ENCODE measurements at regions not wholly inside any gene's neighbourhood (a gene's known extent, or its start where the extent isn't known, plus 50 kb on each side); places are given as distances from the start of the nearest gene placed in this dataset.

DNA sequence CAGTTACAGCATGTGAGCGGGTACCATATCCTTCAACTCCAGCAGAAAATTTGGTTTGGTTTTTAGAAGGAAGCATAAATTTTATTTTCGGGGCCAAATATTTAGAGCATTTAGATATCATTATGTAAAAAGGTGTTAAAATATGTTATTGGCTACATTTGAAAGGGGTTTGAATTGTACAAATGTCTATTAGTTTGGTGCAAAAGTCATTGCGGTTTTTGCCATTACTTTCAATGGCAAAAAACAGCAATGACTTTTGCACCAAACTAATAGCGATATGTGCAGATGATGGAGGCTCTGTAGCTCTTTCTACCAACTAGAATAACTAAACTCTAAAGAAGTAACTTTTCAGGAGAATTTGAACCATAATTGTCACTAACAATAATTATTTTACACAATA, 1666.2 kb upstream of the SLC39A10 start:
- intact Hi-C loops (cut with DNase I): no loop called here
- DNase-seq (ENCODE audit: low spot score): no peak

DNA sequence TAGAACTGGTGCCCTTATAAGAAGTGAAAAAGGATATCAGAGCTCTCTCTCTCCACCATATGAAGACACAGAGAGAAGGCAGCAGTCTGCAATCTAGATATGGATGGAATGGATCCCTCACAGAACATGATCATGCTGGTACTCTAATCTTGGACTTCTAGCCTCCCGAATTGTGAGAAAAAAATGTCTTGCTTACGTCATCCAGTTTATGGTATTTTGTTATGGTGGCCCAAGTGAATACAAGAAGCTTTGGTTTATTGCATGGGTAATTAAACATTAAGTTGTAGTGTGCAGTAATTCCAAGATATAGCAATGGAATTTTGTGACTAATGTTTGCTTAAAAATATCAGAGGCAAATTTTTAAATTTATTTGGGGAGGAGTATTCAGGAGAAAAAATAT, 1667.4 kb upstream of the SLC39A10 start:
- intact Hi-C loops (cut with DNase I): no loop called here
- no peak for DNase-seq (ENCODE audit: low spot score)

- DNase-seq (ENCODE audit: low spot score): no peak
- intact Hi-C loops (cut with DNase I): no loop called here
Measured at GRCh38 chr2:193988784-193989183, 1668.2 kb upstream of the SLC39A10 start.

DNA sequence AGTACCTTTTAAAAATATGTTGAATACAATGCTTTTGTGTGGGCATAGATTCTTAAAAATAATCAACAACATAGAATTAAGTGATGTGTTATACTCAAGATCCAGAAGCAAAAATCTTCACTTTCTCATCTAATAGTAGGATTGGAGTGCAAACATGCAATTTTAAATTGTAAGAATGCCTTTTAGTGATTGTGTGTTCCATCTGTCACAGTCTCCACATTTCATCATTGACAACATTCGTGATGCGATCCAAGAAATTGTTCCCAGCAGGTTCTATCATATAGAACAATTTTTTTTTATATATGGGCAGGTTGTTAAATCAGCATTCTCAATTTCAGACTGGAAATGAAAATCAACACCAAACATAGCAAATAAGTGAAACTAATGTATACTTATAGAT, 1671.8 kb upstream of the SLC39A10 start:
- DNase-seq (ENCODE audit: low spot score): no peak
- intact Hi-C loops (cut with DNase I): no loop called here

- DNase-seq (ENCODE audit: low spot score): no peak
- intact Hi-C loops (cut with DNase I): no loop called here
Measured at GRCh38 chr2:193980599-193980998, 1676.4 kb upstream of the SLC39A10 start.

DNA sequence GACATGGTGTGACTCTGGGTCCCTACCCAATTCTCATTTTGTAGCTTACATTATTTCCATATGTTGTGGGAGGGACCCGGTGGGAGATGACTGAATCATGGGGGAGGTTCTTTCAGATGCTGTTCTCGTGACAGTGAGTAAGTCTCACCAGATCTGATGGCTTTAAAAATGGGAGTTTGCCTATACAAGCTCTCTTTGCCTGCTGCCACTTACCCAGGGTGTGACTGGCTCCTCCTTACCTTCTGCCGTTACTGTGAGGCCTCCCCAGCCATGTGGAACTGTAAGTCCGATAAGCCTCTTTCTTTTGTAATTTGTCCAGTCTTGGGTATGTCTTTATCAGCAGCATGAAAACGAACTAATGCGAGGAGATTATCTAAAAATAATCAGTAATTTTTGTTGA, 1683.2 kb upstream of the SLC39A10 start:
- DNase-seq (ENCODE audit: low spot score): no peak
- intact Hi-C loops (cut with DNase I): no loop called here

GRCh38 chr2:193966590-193966989, 1690.4 kb upstream of the SLC39A10 start:
- intact Hi-C loops (cut with DNase I): no loop called here
- DNase-seq (ENCODE audit: low spot score): no peak

GRCh38 chr2:193965263-193965662, 1691.8 kb upstream of the SLC39A10 start:
- intact Hi-C loops (cut with DNase I): no loop called here
- DNase-seq (ENCODE audit: low spot score): no peak

DNA sequence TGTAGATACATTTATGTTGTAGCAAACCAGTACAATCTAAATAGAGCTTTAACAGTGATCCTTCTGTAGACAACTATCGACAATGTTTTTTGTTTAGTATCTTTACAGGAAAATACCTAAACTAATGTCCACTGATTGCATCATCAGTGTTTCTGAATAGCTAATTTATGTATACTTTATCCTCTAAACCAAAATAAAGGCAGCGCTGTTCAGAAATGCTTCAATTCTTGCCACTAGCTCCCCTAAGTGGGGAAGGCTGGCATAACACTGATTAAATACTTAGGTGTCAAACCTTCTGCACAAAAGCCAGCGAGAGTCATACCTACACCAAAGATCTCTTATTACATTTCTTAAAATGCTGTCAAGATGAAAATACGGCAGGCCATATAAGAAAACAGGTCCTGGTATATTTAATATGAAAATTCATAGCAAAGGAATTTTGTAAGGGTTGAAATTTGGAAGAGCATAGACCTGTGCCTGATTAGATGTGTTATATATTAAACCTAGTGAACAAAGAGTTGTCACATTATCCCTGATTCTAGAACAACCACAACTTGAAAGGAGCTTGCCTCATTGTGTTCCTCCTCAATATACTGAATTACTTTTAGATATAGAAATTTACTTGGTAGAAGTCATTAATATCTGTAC, 1693.4 kb upstream of the SLC39A10 start:
- intact Hi-C loops (cut with DNase I): no loop called here
- DNase-seq (ENCODE audit: low spot score): no peak

DNA sequence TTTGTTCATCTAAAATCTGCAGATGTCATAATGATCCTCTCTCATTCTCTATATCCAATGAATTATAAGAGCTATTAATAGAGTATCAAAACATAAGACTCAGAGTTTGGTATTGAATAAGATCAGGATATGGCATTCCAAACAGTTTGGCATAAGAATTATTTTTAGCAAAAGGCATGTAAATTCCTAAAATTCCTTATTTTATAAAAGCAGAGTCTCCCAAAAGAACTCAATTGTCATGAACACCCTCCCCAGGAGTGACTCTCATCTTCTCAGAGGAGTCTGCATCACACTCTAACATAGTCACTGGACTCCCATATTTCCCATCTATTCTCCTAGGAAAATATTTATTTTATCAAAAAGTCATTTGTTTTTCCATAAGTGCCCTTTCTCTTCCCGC, 1710.2 kb upstream of the SLC39A10 start:
- intact Hi-C loops (cut with DNase I): no loop called here
- no peak for DNase-seq (ENCODE audit: low spot score)

DNA sequence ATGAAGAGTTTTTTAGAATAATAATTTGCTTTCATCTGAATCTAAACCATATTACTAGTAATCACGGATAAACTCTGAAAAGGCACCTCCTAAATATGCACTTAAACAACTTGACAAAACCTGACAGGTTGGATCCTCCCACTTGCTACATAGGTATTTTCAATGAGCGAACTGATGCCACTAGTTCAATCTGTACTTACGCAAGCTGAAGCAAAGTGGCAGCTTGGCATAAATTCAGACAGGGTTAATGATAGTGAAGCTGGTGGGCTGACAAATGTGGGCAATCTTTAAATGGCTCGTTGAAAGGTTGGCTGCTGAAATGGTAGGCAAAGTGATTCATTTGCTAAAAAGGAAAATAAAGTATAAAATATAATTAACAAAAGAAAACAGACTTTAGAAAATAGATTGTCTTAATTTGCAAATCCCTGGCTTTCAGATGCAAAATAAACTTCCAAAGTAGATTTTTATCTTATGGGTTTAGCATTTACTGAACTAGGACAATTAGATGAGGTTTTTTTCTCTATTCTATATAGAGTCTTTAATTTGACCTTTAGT, 1713.5 kb upstream of the SLC39A10 start:
- no peak for DNase-seq (ENCODE audit: low spot score)
- intact Hi-C loops (cut with DNase I): no loop called here

GRCh38 chr2:193935114-193935513, 1721.9 kb upstream of the SLC39A10 start:
- DNase-seq (ENCODE audit: low spot score): no peak
- intact Hi-C loops (cut with DNase I): no loop called here

DNA sequence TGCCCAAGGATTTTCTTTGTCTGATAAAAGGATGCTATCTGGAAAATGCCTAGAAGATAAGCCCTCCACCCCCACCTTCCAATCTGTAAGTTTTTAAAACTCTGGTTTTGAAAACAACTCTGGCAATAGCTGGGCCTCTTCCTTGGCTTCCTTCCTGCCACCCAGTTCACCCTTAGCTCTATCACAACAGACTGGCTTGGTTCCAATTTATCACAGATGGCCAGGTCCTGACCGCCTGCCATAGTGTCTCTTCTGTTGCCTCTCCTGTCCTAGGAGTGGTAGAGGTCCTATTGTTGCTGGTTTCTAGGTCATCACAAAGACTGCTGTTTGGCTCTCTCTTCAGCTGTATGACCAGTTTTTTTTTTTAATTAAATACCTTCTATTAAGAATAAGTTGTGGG, 1727.9 kb upstream of the SLC39A10 start:
- intact Hi-C loops (cut with DNase I): no loop called here
- no peak for DNase-seq (ENCODE audit: low spot score)

GRCh38 chr2:193907561-193907960, 1712.8 kb upstream of the TMEFF2 start:
- no peak for DNase-seq (ENCODE audit: low spot score)
- intact Hi-C loops (cut with DNase I): no loop called here

DNA sequence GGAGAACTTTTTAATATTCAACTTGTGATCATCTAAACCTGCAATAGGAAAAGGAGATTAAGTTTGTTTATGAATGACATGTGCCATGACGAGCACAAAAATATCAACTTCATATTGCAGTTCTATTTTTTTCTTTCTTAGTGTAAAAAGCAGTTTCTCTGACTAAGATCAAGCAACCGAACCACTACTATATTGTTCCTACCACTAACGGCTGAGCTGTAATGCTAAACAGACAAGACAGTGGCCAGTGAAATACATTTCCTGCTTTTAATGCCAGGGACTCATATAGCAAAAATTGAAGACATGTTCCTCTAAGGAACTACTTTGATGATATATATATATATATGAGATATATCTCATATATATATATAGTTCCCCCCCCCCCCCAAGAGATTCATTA, 1705.6 kb upstream of the TMEFF2 start:
- intact Hi-C loops (cut with DNase I): no loop called here
- no peak for DNase-seq (ENCODE audit: low spot score)

DNA sequence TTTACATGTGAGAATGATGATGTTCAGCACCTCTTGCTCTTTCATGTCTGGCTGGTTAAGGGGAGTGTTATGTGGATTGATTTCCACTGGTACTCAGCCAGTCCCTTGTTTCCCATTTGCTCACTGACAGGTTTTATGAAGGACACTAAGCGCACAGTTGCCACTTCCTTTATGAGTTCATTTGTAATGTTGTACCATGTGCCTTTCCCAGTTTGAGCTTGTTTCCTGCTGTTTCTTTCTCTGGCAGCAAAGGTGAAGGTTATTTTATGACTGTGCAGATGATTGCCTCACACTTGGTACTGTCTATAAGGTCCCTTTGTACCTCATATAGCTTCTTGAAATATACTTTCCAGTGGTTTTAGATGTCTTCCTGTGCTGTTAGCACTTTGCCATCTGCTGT, 1700.5 kb upstream of the TMEFF2 start:
- intact Hi-C loops (cut with DNase I): no loop called here

GRCh38 chr2:193894081-193894480, 1699.3 kb upstream of the TMEFF2 start:
- DNase-seq (ENCODE audit: low spot score): no peak
- intact Hi-C loops (cut with DNase I): no loop called here

More for the DNA sequence above, 1700.5 kb upstream of the TMEFF2 start:
- DNase-seq (ENCODE audit: low spot score): no peak

DNA sequence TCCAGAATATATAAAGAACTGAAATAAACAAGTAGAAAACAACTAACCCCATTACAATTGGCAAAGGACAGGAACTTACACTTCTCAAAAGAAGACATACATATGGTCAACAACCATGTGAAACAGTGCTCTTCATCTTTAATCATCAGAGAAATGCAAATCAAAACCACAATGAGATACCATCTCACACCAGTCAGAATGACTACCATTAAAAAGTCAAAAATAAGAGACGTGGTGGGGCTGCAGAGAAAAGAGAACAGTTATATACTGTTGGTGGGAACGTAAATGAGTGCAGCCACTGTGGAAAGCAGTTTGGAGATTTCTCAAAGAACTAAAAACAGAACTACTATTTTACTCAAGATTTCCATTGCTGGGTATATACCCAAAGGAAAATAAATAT, 1696.3 kb upstream of the TMEFF2 start:
- intact Hi-C loops (cut with DNase I): no loop called here
- DNase-seq (ENCODE audit: low spot score): no peak

DNA sequence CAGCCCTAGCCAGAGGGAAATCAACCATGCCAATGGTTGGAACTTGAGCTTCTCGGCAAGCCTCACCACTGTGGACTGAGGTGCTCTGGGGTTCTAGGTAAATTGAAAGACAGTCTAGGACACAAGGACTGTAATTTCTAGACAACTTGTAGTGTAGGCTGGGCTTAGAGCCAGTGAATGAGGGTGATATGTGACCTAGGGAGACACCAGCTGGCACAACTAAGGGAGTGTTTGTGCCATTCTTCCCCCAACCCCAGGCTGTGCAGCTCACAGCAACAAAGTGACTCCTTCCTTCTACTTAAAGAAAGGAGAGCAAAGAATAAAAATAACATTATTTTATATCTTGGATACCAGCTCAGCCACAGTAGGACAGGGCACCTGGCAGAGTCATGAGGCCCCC, 1690.7 kb upstream of the TMEFF2 start:
- no peak for DNase-seq (ENCODE audit: low spot score)
- intact Hi-C loops (cut with DNase I): no loop called here

- intact Hi-C loops (cut with DNase I): loop anchor here in 1 of 2 donors (1.0 kb wide), 1 partner anchor 13 kb away; no protein-coding TSS in a partner anchor
- no peak for DNase-seq (ENCODE audit: low spot score)
Measured at GRCh38 chr2:193883820-193884219, 1689.1 kb upstream of the TMEFF2 start.

DNA sequence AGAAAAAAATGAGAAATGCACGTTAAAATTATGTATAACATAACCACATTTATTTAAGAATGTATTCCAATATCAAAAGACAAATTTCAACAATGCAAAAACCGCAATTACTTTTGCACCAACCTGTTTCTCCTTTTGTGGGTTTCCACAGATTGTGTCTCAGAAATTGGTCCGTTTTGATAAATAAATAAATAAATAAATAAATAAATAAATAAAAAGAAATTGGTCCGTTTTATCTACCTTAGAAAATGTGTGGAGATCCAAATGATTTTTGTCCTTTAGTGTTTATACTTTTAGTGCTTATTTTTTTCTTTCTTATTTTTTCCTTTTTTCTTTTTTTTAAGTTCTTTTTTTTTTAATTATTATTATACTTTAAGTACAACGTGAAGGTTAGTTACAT, 1682.2 kb upstream of the TMEFF2 start:
- DNase-seq (ENCODE audit: low spot score): no peak
- intact Hi-C loops (cut with DNase I): no loop called here

GRCh38 chr2:193869564-193869963, 1674.8 kb upstream of the TMEFF2 start:
- no peak for DNase-seq (ENCODE audit: low spot score)
- intact Hi-C loops (cut with DNase I): no loop called here
